GM18868 (cell line): ENCODE measurements at regions not wholly inside any gene's neighbourhood (a gene's known extent, or its start where the extent isn't known, plus 50 kb on each side); places are given as distances from the start of the nearest gene placed in this dataset.

ENCODE experiments used
- ATAC-seq: cut with Tn5 transposase; IDR thresholded peaks from one replicate; pipeline ENCODE4 v1.9.1; 2021; ENCODE audit warnings: mild to moderate bottlenecking, moderate library complexity; ENCODE audit not compliant: unreplicated experiment

- no peak for ATAC-seq
These were observed 465.9 kb upstream of the DAB1 start for GRCh38 chr1:57889676-57890320.

- no peak for ATAC-seq
These were observed 464.2 kb upstream of the DAB1 start for GRCh38 chr1:57887964-57888491.

GRCh38 chr1:57886376-57886775 is 462.5 kb upstream of the DAB1 start:
- ATAC-seq: no peak

DNA sequence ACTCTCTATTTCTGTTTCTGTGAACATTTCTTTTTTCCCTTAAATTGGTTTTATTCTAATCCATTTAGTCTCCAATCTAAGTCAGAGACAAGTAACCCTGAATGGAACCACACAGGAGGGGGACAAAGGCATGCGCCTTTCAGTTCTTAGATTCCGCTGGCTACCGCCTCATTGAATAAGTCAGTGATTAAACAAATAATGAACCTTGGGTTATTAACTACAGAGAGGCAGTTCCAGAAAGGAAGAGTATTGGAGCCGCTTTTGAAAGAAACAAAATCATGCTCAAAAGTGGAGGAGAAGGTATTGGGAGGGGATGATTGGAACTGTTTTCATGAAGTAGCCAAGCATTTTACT is 459.8 kb upstream of the DAB1 start:
- no peak for ATAC-seq

- no peak for ATAC-seq
These were observed 459.2 kb upstream of the DAB1 start for GRCh38 chr1:57882934-57883641.

DNA sequence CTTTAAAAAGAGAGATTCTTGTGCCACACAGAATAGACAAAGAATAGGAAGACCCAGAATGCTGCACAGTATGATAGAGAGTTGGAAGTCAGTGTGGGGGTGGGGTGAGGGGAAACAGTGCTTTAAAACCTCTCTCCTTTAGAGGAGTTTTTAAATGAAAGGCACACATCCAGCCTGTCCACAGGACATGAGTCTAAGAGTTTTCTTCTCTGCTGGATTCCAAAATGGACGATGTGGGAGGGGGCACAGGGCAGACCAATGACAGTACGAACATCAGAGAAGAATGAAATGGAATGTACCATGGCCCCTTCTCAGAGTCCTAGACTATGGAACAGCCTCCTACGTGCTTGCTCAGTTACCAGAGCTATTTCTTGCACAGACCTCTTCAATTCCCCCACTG is 458.2 kb upstream of the DAB1 start:
- ATAC-seq: no peak

GRCh38 chr1:57881639-57882038 is 457.8 kb upstream of the DAB1 start:
- no peak for ATAC-seq

GRCh38 chr1:57879700-57880099 is 455.8 kb upstream of the DAB1 start:
- no peak for ATAC-seq

GRCh38 chr1:57874418-57874877 is 450.6 kb upstream of the DAB1 start:
- ATAC-seq: no peak

DNA sequence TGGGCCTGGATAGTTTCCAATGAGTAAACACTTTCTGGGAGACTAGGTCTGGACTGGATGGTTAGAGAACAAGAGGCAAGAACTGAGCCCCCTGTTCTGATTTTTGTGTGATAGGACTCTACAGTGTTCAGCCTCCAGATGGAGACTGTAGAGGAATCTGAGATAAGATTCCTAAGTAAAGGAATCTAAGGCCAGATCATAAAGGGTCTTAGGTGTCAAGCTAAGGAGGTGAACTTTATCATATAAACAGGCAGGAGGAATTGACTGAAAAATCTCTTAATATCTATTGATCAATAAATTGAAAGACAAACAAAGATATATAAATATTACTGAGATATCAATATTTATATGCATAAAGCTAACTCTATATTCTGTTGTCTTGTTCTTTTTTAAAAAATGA is 449.1 kb upstream of the DAB1 start:
- ATAC-seq: no peak

- ATAC-seq: no peak
These were observed 445.0 kb upstream of the DAB1 start for GRCh38 chr1:57868908-57869307.

DNA sequence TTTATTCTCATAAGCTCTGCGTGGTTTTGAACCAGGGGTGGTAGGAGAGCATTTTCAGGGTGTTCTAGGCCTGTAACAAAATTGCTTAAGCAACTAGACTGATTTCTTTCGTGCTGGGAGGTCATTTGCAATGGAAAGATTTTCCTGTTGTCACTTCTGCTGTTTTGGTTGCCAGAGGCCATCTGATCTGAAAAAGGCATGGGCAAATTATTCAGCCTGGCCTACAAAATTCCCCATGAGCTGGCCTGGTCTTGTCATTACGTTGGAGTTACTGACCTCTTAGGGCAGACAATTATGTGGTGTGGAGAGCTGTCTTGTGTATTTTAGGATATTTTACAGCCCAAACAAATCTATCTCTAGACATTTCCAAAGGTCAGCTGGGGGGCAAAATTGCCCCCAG is 444.4 kb upstream of the DAB1 start:
- ATAC-seq: no peak

GRCh38 chr1:57866998-57867397 is 443.1 kb upstream of the DAB1 start:
- no peak for ATAC-seq

- ATAC-seq: no peak
These were observed 437.2 kb upstream of the DAB1 start for GRCh38 chr1:57860931-57861565.

DNA sequence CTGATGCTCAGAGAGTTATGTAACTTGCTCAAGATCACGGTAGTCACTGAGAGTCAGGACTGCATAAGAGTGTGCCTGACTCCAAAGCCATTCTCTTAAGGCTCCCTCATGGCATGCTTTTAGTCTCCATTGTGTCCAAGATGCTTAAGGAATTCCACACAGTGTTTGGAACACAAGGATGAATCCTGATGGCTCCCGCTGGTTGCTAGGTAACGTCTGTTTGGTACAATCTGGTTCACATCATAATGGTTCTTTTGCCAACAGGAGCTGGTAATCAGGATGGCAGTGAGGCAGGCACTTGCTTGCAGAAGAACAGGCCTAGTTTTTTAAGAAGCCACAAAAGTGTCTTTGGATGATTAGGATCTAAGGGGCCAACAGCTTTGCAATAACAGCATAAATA is 436.5 kb upstream of the DAB1 start:
- no peak for ATAC-seq

GRCh38 chr1:57858740-57859139 is 434.9 kb upstream of the DAB1 start:
- ATAC-seq: no peak

DNA sequence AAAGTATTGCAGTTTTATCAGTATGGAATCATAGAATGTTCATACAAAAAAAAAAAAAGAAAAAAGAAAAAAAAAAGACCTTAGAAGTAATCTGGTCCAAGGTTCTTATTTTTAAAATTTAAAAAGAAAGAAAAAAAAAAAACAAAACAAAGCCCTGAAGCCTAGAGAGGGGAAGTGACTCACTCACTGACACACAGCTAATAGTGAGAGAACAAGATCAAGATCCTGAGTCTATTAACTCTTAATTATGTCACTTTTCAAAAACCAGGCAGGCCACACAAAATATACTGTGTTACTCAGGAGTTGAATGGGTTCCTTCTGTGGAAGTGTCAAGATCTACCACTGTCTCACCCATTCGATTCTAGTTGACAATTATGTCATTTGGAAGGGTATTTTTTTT is 433.9 kb upstream of the DAB1 start:
- ATAC-seq: no peak

GRCh38 chr1:57854436-57854835 is 430.6 kb upstream of the DAB1 start:
- ATAC-seq: no peak

DNA sequence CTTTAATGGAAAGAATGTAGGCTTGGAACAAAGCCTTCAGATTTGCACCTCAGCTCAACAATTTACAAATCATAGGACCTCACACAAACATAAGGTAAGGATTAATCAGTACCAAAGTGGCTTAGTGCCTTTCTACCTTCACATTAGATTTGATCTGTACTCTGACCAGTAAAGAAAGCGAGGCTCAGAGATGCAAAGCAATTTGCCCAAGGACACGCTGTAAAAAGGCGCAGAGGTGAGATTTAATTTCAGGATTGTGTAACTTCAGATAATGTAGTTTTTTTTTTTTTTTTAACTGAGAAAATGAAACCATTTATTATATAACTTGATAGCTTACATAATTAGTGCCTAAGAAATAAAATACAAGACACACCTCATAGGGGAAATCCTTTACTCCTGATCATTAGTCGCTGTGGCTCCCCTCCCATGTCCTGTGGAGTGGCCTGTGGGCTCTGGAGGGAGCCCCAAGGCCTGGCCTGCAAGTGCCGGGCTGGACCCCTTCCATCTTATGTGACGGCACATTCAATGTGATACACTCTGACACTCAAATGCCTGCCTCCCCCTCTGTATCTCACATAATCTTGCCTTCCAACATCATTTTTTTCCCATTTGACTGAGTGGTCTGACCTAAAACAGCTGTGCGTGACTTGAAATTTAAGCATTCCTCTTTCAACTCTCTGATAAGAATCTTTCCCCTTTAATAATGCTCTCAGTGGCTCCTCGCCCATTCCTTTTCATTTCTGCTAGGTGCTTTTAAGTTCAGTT is 426.5 kb upstream of the DAB1 start:
- ATAC-seq: no peak

GRCh38 chr1:57848406-57848805 is 424.5 kb upstream of the DAB1 start:
- ATAC-seq: no peak

- ATAC-seq: no peak
These were observed 421.2 kb upstream of the DAB1 start for GRCh38 chr1:57845041-57845440.
